HepG2 (cell line): ENCODE measurements at regions not wholly inside any gene's neighbourhood (a gene's known extent, or its start where the extent isn't known, plus 50 kb on each side); places are given as distances from the start of the nearest gene placed in this dataset.

Experiments
- ATAC-seq: fragments of 200-7000 bp; cut with Tn5 transposase; 3 replicates; pipeline ENCODE4 v1.9.1; 2020; ENCODE audit warnings: mild to moderate bottlenecking, moderate library complexity
- BruUV-seq: library from RNA; stranded (reverse); fragments of 400-500 nt; replicated peaks from 2 replicates; lab custom pipeline; 2021; lab: Mats Ljungman, UMichigan
- CTCF ChIA-PET: fragments of 300-600 bp; formaldehyde crosslinking; extraction: SDS; loops from one replicate; lab custom pipeline; 2021; ENCODE audit warnings: low total read pairs, inconsistent platforms, low intra/inter-chr PET ratio; lab: Yijun Ruan, JAX
- POLR2A ChIA-PET: fragments of 350-600 bp; sonication (Branson Sonifier 250); formaldehyde crosslinking; loops from one replicate; lab custom pipeline; 2020; ENCODE audit warnings: antibody characterized with exemption, inconsistent platforms; lab: Yijun Ruan, JAX
- DNase-seq: peaks from one replicate; pipeline ENCODE4 v3.0.0-alpha.2; 2015; ENCODE audit warnings: low spot score
- FAIRE-seq: peaks from 3 replicates; lab custom pipeline; 2011; peaks lifted over from hg19 to GRCh38; lab: Jason Lieb, UNC
- H2AFZ ChIP-seq: one replicate; pipeline ENCODE4 v1.6.1; 2011; ENCODE audit warnings: low read length, inconsistent platforms
- H3K27ac ChIP-seq: fragments of 300-600 bp; 3 replicates; pipeline ENCODE4 v1.8.0; 2011; ENCODE audit warnings: mixed run types, mild to moderate bottlenecking, mixed read lengths, low read length, inconsistent platforms; ENCODE audit not compliant: insufficient read depth; ENCODE audit errors: extremely low read length
- H3K27me3 ChIP-seq, 2 experiments: fragments of 200-600 bp in 1 of 2; 2 replicates in 1 of 2; 3 replicates in 1 of 2; pipeline versions ENCODE4 v1.6.0 to v1.8.0; 2011; ENCODE audit warnings: low read length in 2 of 2, mild to moderate bottlenecking in 2 of 2, moderate library complexity in 2 of 2, inconsistent platforms in 1 of 2; ENCODE audit not compliant: insufficient read depth in 2 of 2, control insufficient read depth in 1 of 2
- H3K36me3 ChIP-seq, 2 experiments: fragments of 200-600 bp in 1 of 2; replicated peaks in 1 of 2; 2 replicates in 1 of 2; 3 replicates in 1 of 2; pipeline versions ENCODE4 v1.5.1 to v1.8.0; 2011; ENCODE audit warnings: low read length in 2 of 2, inconsistent platforms in 1 of 2; ENCODE audit not compliant: insufficient read depth in 2 of 2, control insufficient read depth in 1 of 2
- H3K4me1 ChIP-seq: 2 replicates; pipeline ENCODE4 v1.5.1; 2012; ENCODE audit warnings: low read length, inconsistent platforms; ENCODE audit not compliant: insufficient read depth
- H3K4me2 ChIP-seq: 2 replicates; pipeline ENCODE4 v1.6.0; 2011; ENCODE audit warnings: low read depth, low read length, inconsistent platforms
- H3K4me3 ChIP-seq, 3 experiments: fragments of 200-600 bp in 1 of 3; sonication (generic), shearing (Covaris generic) in 1 of 3; replicated peaks in 1 of 3; 2 replicates each; pipeline ENCODE4 v1.5.1; 2011 to 2016; ENCODE audit warnings: low read length in 3 of 3, inconsistent platforms in 2 of 3, low read depth in 2 of 3, mild to moderate bottlenecking in 2 of 3, control low read depth in 1 of 3, mixed read lengths in 1 of 3; ENCODE audit not compliant: insufficient read depth in 1 of 3
- H3K79me2 ChIP-seq: one replicate; pipeline ENCODE4 v1.6.1; 2011; ENCODE audit warnings: low read length, inconsistent platforms; ENCODE audit not compliant: insufficient read depth
- H3K9ac ChIP-seq: 2 replicates; pipeline ENCODE4 v1.6.0; 2011; ENCODE audit warnings: mild to moderate bottlenecking, low read depth, low read length, inconsistent platforms; ENCODE audit not compliant: insufficient read depth
- H3K9me3 ChIP-seq: 2 replicates; pipeline ENCODE4 v1.5.1; 2012; ENCODE audit warnings: mild to moderate bottlenecking, low read length
- H4K20me1 ChIP-seq: 2 replicates; pipeline ENCODE4 v1.6.0; 2011; ENCODE audit warnings: inconsistent platforms, mild to moderate bottlenecking, low read length, moderate library complexity; ENCODE audit not compliant: insufficient read depth
- ARID4A ChIP-seq: sonication (generic); formaldehyde crosslinking; IDR thresholded peaks from 2 replicates; pipeline ENCODE4 v1.5.0; 2020; ENCODE audit warnings: mild to moderate bottlenecking, missing genetic modification reagents, borderline replicate concordance
- FOXC1 ChIP-seq: sonication (generic); formaldehyde crosslinking; IDR thresholded peaks from 2 replicates; pipeline ENCODE4 v1.8.0; 2022; ENCODE audit warnings: mild to moderate bottlenecking, missing genetic modification reagents, borderline replicate concordance
- JUNB ChIP-seq: sonication (generic); formaldehyde crosslinking; IDR thresholded peaks from 2 replicates; pipeline ENCODE4 v1.8.0; 2022; ENCODE audit warnings: missing genetic modification reagents, mild to moderate bottlenecking, borderline replicate concordance
- KMT2A ChIP-seq: sonication (generic); formaldehyde crosslinking; IDR thresholded peaks from 2 replicates; pipeline ENCODE4 v1.4.0; 2020; ENCODE audit warnings: missing genetic modification reagents
- MED1 ChIP-seq: sonication (generic); formaldehyde crosslinking; IDR thresholded peaks from 2 replicates; pipeline ENCODE4 v1.4.0; 2020; ENCODE audit warnings: missing genetic modification reagents
- MED13 ChIP-seq: sonication (generic); formaldehyde crosslinking; IDR thresholded peaks from 2 replicates; pipeline ENCODE4 v1.5.0; 2020; ENCODE audit warnings: missing genetic modification reagents
- NCOA1 ChIP-seq: sonication (generic); formaldehyde crosslinking; IDR thresholded peaks from 2 replicates; pipeline ENCODE4 v1.9.0; 2021; ENCODE audit warnings: missing genetic modification reagents
- RBFOX2 ChIP-seq: fragments of 200-400 bp; formaldehyde crosslinking; IDR thresholded peaks from 2 replicates; pipeline ENCODE4 v1.6.1; 2017; ENCODE audit warnings: low read depth, mild to moderate bottlenecking, low read length
- REXO4 ChIP-seq: sonication (generic); formaldehyde crosslinking; IDR thresholded peaks from 2 replicates; pipeline ENCODE4 v1.8.0; 2022; ENCODE audit warnings: missing genetic modification reagents, mild to moderate bottlenecking, borderline replicate concordance
- SRSF1 ChIP-seq: fragments of 200-400 bp; formaldehyde crosslinking; optimal IDR thresholded peaks from 2 replicates; pipeline ENCODE3; 2017; ENCODE audit warnings: mild to moderate bottlenecking, low read depth, low read length, moderate library complexity
- TRIM24 ChIP-seq: sonication (generic); formaldehyde crosslinking; IDR thresholded peaks from 2 replicates; pipeline ENCODE4 v1.8.0; 2022; ENCODE audit warnings: mild to moderate bottlenecking, missing genetic modification reagents
- ZNF143 ChIP-seq: sonication (generic); formaldehyde crosslinking; IDR thresholded peaks from 2 replicates; pipeline ENCODE4 v1.4.0; 2020; ENCODE audit warnings: missing genetic modification reagents
- ZNF263 ChIP-seq: sonication (generic); formaldehyde crosslinking; IDR thresholded peaks from 2 replicates; pipeline ENCODE4 v1.4.0; 2020; ENCODE audit warnings: missing genetic modification reagents
- ZNF275 ChIP-seq: sonication (generic); formaldehyde crosslinking; IDR thresholded peaks from 2 replicates; pipeline ENCODE4 v1.8.0; 2022; ENCODE audit warnings: missing genetic modification reagents, mild to moderate bottlenecking, inconsistent platforms, borderline replicate concordance
- ZNF557 ChIP-seq: sonication (generic); formaldehyde crosslinking; IDR thresholded peaks from 2 replicates; pipeline ENCODE4 v1.4.0; 2020; ENCODE audit warnings: missing genetic modification reagents
- ZNF589 ChIP-seq: sonication (generic); formaldehyde crosslinking; conservative IDR thresholded peaks from 2 replicates; pipeline ENCODE4 v1.8.0; 2022; ENCODE audit warnings: mild to moderate bottlenecking, moderate library complexity, missing genetic modification reagents
- WGBS: methylation state at CpG from one replicate; pipeline ENCODE4 v1.1.6; 2017; ENCODE audit warnings: low lambda C conversion rate; 5-methylcytosine and 5-hydroxymethylcytosine counted together
- in situ Hi-C: cut with HindIII; loops from 2 replicates; pipeline ENCODE4 v1.10.0; 2017; ENCODE audit warnings: low pct_unique_long_range_greater_than_20kb; ENCODE audit not compliant: extremely low pct_ligation_motif_present
- intact Hi-C: fragments of 100-400 bp; cut with micrococcal nuclease; formaldehyde crosslinking; loops from one replicate; pipeline ENCODE4 v1.10.0; 2022; ENCODE audit not compliant: unreplicated experiment
- TF ChIP-seq, protein P1 (sequence below): sonication (generic); formaldehyde crosslinking; IDR thresholded peaks from 2 replicates; pipeline ENCODE4 v1.4.0; 2020; ENCODE audit warnings: missing genetic modification reagents
- TF ChIP-seq, protein P2 (sequence below): sonication (generic); formaldehyde crosslinking; IDR thresholded peaks from 2 replicates; pipeline ENCODE4 v1.5.0; 2020; ENCODE audit warnings: missing genetic modification reagents, mild to moderate bottlenecking, borderline replicate concordance

DNA sequence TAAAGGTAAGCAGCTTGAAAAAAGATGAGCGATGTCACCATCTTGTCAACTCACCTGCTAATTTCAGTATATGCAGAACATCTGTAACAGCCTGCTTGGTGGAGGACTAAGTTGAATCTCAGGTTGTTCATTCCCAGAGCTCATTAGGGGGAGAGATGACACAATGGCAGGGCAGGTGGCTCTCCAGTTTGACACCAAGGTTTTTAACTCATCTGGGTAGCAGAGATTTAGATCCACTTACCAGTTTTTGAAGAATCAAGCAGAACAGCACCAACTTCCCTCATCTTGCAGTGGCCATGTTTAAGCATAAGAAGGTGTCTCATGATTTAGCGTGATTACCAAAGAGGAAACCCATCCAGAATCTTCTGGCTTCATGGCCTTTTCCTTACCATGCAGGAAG is 168.3 kb downstream of the TSHZ3 start:
- in situ Hi-C loops, result no loop called here
- Histone ChIP-seq H2AFZ (no peak overlapping the region), H3K4me3 (no peak overlapping the region), H4K20me1 (no peaks in the 10 kb centered on the region), H3K9ac (no peak overlapping the region), H3K9me3 (peaks cover 99% of the 10 kb centered on the region), H3K4me1 (no peaks in the 10 kb centered on the region), H3K79me2 (no peaks in the 10 kb centered on the region), H3K4me2 (no peak overlapping the region), H3K36me3 (no peaks in the 10 kb centered on the region), H3K27ac (no peak overlapping the region), H3K27me3 (no peaks in the 10 kb centered on the region; a peak in 1 of 5 replicates)
- FAIRE-seq, result no peak
- intact Hi-C loops, result no loop called here
- ChIA-PET POLR2A (no interaction called here), CTCF (no interaction called here)
- 0% methylated on average over 1 of the region's 2 CpGs for WGBS
- no peak for DNase-seq
- ATAC-seq, result no peak
- no TSS peak for BruUV-seq
- no peak for TF ChIP-seq FOXC1
- TF ChIP-seq ZNF143 (CRISPR knock-in tag), result no peak
- TF ChIP-seq RBFOX2, result no peak
- no peak for TF ChIP-seq MED13 (CRISPR knock-in tag)
- no peak for TF ChIP-seq NCOA1 (CRISPR knock-in tag)
- no peak for TF ChIP-seq REXO4 (CRISPR knock-in tag)
- no peak for TF ChIP-seq SRSF1
- no peak for TF ChIP-seq TRIM24
- TF ChIP-seq ZNF589, result no peak
- TF ChIP-seq ZNF557 (CRISPR knock-in tag), result no peak
- no peak for TF ChIP-seq ZNF263 (CRISPR knock-in tag)
- TF ChIP-seq MED1, result no peak
- TF ChIP-seq JUNB, result no peak
- TF ChIP-seq ZNF275 (CRISPR knock-in tag), result no peak
- TF ChIP-seq, protein P1, sequence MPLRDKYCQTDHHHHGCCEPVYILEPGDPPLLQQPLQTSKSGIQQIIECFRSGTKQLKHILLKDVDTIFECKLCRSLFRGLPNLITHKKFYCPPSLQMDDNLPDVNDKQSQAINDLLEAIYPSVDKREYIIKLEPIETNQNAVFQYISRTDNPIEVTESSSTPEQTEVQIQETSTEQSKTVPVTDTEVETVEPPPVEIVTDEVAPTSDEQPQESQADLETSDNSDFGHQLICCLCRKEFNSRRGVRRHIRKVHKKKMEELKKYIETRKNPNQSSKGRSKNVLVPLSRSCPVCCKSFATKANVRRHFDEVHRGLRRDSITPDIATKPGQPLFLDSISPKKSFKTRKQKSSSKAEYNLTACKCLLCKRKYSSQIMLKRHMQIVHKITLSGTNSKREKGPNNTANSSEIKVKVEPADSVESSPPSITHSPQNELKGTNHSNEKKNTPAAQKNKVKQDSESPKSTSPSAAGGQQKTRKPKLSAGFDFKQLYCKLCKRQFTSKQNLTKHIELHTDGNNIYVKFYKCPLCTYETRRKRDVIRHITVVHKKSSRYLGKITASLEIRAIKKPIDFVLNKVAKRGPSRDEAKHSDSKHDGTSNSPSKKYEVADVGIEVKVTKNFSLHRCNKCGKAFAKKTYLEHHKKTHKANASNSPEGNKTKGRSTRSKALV (CRISPR knock-in tag), result no peak
- no peak for TF ChIP-seq ARID4A (CRISPR knock-in tag)
- no peak for TF ChIP-seq KMT2A (CRISPR knock-in tag)
- TF ChIP-seq, protein P2, sequence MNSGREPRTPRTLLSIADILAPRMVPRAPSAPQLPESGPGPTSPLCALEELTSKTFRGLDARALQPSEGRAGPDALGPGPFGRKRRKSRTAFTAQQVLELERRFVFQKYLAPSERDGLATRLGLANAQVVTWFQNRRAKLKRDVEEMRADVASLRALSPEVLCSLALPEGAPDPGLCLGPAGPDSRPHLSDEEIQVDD, result no peak
